NCI-H2227 (cell line): ENCODE measurements at regions not wholly inside any gene's neighbourhood (a gene's known extent, or its start where the extent isn't known, plus 50 kb on each side); places are given as distances from the start of the nearest gene placed in this dataset.
"Not testable (repeated sequence)": the region's sequence is repeated elsewhere in the genome, so short reads cannot be mapped to it uniquely, and the experiment has no call there.

Experiments
- DNase-seq: peaks from one replicate; lab custom pipeline; 2025; ENCODE audit not compliant: unreplicated experiment; lab: John Stamatoyannopoulos, UW

- no peak for DNase-seq
Measured at GRCh38 chr5:130502702-130503101, 598.4 kb downstream of the CHSY3 start.

GRCh38 chr5:130501151-130501865 lies 597.0 kb downstream of the CHSY3 start:
- DNase-seq: no peak

DNA sequence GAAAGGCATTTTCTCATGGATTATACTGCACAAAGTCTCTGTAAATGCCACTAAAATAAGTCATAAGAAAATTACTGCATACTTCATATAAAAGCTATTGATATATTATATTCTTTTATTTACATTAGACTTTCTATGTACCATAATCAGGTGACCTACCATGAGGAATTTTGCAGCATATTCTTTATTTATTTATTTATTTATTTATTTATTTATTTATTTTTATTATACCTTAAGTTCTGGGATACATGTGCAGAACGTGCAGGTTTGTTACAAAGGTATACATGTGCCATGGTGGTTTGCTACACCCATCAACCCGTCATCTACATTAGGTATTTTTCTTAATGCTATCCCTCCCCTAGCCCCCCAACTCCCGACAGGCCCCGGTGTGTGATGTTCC lies 596.2 kb downstream of the CHSY3 start:
- DNase-seq: not testable (repeated sequence)

DNA sequence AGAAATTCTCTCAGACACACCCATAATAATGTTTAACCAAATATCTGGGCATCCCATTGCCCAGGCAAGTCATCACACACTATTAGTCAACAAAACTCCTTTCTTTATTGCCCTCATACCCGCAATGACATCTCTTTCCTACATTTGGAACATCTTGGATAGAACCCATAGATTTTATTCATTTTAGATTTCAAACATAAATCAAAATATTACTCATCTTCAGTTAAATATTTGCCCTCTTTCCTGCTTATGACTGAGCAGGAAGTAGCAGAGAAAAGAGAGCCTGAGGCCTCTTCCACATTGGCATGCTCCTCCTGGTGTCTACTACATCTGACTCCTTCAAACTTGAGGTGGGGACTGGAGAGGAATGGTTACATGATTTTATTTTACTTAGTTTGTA lies 592.0 kb downstream of the CHSY3 start:
- DNase-seq: no peak

DNA sequence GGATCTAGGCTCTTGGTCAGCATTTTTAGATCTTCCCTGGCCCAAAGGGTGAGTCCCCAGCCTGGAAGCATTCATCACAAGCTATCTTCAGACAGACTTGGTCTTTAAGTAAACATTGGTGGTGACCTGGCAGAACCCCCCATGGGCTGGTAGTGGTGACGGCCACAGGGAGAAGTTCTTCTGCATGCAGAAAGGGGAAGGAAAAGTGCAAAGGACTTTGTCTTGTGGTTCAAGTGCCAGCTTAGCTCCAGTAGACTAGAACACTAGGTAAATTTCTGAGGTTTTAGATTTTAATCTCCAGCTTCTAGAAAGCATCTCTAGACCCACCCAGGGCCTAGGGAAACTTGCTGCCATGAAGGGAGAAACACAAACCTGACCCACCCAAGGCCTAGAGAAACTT lies 584.0 kb downstream of the CHSY3 start:
- no peak for DNase-seq

DNA sequence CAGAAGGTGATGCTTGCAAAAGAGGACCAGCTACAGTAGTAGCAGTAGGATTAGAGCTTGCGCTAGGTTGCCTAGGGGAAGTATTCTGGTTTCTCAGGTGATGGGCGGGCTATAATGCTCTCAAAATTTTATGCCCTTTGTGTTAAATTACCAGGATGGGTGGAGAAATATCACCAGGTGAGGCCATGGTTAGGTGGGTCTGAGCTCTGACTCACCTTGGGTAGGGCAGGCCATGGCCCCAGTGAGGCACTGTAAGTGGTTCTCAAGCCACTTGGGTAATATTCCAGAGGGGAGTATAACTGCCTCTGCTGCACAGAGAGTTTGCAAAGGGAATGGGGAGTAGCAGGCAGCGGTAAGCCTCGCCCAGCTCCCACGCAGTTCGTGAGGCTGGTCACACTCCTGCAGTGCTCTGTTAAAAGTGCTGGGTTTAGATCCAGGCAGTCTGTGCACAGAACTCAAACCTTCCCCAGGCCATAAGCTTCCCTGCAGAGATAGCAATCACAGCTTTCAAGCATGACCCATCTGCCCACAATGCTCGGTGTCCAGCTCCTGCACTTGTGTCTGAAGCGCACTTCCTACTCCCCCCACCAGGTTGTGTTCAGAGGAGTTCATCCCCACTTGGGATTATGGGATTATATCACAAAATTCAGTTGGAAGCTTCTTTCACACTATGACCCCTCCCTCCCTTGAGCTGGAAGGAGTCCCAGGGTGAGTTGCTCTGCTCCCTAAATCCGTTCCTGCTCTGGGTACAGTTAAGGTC lies 575.0 kb downstream of the CHSY3 start:
- no peak for DNase-seq

DNA sequence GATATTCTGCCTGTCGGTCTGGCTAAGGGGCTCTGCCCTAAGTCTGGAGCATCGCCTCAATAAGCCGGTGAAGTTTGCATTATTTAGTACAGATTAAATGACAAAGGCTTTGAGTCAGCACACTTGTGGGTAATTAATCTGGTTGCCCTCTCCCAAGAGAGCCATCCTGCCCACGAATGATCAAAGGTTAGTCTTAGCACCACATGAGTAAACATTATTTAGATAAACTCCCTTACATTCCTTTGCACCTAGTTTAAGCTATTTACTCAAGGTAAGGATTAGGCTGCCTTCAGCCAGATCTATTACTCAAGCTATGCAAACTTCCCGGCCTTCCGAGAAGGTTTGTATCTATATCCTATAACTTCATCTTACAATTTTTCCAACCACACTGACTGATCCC lies 572.1 kb downstream of the CHSY3 start:
- DNase-seq: no peak

GRCh38 chr5:130462516-130462915 lies 558.3 kb downstream of the CHSY3 start:
- DNase-seq: no peak

GRCh38 chr5:130455175-130455574 lies 550.9 kb downstream of the CHSY3 start:
- no peak for DNase-seq

DNA sequence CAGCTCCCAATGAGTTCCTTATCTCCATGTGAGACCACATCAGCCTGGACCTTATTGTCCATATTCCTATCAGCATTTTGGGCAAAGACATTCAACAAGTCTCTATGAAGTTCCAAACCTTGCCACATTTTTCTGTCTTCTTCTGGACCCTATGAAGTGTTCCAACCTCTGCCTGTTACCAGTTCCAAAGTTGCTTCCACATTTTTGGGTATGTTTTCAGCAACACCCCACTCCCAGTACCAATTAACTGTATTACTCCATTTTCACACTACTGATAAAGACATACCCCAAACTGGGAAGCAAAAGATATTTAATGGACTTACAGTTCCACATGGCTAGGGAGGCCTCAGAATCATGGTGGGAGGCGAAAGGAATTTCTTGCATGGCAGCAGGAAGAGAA lies 548.5 kb downstream of the CHSY3 start:
- DNase-seq: no peak

DNA sequence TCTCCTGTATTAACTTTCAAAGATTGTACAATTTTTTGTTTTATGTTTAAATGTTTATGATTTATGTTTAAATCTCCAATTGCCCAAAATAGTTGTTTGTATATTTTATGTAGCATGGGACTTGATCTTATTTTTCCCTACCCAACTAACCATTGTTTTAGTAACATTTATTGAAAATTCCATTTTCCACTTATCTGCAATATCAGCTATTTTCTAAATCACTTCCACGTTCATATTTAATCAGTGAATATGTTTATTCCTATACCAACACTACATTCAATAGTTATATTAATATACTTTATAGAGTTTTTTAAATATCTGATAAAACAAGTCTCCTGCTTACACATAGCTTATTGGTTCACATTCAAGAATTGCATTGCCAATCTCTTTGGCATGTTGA lies 532.2 kb downstream of the CHSY3 start:
- no peak for DNase-seq

DNA sequence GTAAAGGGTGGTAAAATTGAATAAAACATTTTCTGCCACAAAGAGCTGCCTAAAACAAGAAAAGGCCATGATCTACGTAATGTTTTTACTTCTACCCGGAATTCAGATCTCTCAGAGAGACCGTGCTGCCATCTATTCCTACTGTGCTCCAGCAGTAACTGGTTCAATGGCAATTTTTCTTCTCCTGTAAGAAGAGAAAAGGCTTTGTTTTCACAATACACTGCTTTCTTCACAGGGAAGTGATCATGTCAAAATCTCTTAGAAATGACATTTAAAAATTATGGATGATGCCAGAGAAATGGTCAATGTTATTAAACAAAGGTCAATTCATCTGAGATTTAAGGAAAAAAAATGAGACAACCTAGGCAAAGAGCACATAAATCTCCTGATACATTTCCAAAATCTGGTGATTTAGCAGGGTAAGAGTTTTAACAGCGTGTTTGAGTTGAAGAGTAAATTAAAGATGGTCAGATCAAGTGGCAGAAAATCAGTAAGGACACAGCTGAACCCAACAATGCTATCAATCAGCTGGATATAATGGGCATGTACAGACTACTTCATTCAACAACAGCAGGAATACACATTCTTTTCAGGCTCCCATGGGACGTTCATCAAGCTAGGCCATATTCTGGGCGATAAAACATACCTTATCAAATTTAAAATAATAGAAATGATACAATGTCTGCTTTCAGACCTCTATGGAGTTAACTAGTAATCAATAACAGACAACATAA lies 523.1 kb downstream of the CHSY3 start:
- no peak for DNase-seq

GRCh38 chr5:130425424-130425823 lies 521.2 kb downstream of the CHSY3 start:
- no peak for DNase-seq

- DNase-seq: no peak
Measured at GRCh38 chr5:130424341-130424740, 520.1 kb downstream of the CHSY3 start.

DNA sequence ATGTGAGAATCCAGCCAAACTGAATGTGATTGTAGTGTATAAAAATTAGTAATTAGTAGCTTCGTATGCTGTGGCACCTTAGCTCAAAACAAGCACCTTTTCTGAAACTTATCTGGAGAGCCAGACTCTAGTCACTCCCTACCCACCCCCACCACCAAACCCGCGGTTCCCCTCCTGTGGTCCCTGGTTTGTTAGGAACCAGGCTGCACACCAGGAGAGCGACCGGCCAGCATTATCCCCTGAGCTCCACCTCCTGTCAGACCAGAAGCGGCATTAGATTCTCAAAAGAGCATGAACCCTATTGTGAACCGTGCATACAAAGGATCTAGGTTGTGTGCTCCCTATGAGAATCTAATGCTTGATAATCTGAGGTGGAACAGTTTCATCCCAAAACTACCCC lies 498.6 kb downstream of the CHSY3 start:
- no peak for DNase-seq

GRCh38 chr5:130400091-130400490 lies 495.8 kb downstream of the CHSY3 start:
- DNase-seq: no peak

GRCh38 chr5:130398825-130399224 lies 494.6 kb downstream of the CHSY3 start:
- no peak for DNase-seq

DNA sequence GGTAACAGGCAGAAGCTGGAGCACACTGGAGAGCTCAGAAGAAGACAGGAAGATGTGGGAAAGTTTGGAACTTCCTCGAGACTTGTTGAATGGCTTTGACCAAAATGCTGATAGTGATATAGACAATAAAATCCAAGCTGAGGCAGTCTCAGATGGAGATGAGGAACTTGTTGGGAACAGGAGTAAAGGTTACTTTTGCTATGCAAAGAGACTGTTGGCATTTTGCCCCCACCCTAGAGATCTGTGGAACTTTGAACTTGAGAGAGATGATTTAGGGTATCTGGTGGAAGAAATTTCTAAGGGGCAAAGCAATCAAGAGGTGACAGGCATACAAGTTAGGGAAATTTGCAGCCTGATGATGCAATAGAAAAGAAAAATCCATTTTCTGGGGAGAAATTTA lies 493.5 kb downstream of the CHSY3 start:
- not testable (repeated sequence) for DNase-seq

DNA sequence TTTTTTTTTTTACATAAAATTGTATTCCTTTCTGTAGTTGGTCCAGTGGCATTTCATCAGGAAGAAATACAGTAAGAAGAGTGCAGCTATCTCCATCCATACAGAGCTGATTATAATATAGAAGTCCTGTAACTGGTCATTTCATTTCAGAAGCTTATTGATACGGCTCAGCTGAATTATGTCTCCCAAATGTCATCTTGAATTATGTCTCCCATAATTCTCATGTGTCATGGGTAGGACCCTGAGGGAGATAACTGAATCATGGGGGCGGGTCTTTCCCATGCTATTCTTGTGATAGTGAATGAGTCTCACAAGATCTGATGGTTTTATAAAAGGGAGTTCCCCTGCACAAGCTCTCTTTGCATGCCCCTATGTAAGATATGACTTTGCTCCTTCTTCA lies 492.9 kb downstream of the CHSY3 start:
- DNase-seq: no peak

- not testable (repeated sequence) for DNase-seq
Measured at GRCh38 chr5:130391727-130392264, 487.5 kb downstream of the CHSY3 start.

DNA sequence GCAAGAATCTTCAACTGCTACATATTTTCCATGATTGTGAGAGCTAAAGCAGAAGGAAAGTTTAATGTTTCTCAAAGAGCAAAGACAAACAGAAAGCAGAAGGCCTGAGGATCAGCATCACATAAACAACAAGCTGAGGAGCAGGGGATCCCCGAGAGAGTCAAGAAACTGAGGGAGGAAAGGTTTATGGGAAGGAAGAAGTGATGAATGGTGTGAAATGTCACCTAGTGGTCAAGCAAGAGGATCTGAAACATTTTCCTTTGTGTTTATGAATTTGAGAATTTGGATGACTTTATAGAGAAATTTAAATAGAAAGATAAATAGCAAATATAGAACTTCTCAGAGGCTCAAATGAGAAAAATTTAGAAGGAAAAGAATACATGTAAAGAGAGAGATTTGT lies 481.9 kb downstream of the CHSY3 start:
- no peak for DNase-seq

DNA sequence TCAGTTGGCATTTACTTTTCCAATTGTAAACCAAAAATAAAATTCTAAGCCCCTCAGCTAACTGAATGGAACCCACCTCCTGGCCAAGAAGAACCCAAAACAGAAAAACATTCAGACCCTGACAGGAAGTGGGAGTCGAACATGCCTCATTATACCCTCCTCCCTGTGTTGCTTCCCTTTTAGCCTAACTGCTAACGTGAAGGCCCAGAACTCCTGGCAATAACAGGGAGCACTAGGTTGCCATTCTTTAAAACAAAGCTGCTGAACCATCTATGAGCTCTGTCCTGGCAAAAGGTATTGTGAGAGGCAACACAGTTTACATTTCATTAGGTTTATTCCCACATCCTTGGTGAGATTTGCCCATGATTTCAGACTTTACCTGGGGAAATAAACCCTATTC lies 481.4 kb downstream of the CHSY3 start:
- no peak for DNase-seq
